Testis (tissue), 2 donors: ENCODE measurements at regions not wholly inside any gene's neighbourhood (a gene's known extent, or its start where the extent isn't known, plus 50 kb on each side); places are given as distances from the start of the nearest gene placed in this dataset.

Experiments used
- DNase-seq: peaks from one replicate; pipeline ENCODE4 v3.0.0-alpha.2; 2019
- H3K27ac ChIP-seq, 2 donors: fragments of 200-600 bp; sonication (generic); one replicate each; pipeline ENCODE4 v1.5.1; 2019
- H3K27me3 ChIP-seq: fragments of 200-600 bp; sonication (generic); one replicate; pipeline ENCODE4 v1.5.1; 2019
- H3K36me3 ChIP-seq: fragments of 200-600 bp; sonication (generic); one replicate; pipeline ENCODE4 v1.5.1; 2017; ENCODE audit warnings: low read depth; ENCODE audit errors: missing control alignments
- H3K4me1 ChIP-seq: fragments of 200-600 bp; sonication (generic); one replicate; pipeline ENCODE4 v1.5.1; 2019
- H3K4me3 ChIP-seq, 2 donors: fragments of 200-600 bp; sonication (generic); one replicate each; pipeline ENCODE4 v1.5.1; 2017 to 2019
- H3K9me3 ChIP-seq: fragments of 200-600 bp; sonication (generic); one replicate; pipeline ENCODE4 v1.5.1; 2017
- CTCF ChIP-seq, 3 experiments: fragments of 450-650 bp in 2 of 3; fragments of 200-600 bp in 1 of 3; sonication (generic) in 1 of 3; IDR thresholded peaks; one replicate each; pipeline ENCODE4 v1.5.1; 2016 to 2019; ENCODE audit warnings: antibody characterized with exemption in 3 of 3, mild to moderate bottlenecking in 2 of 3, moderate library complexity in 1 of 3
- POLR2A ChIP-seq: fragments of 450-650 bp; IDR thresholded peaks from one replicate; pipeline ENCODE4 v1.6.1; 2017; ENCODE audit warnings: antibody characterized with exemption, mild to moderate bottlenecking, moderate library complexity
- WGBS, 2 donors: methylation state at CpG; one replicate each; pipeline ENCODE4 v1.1.5; 2018; 5-methylcytosine and 5-hydroxymethylcytosine counted together
- intact Hi-C: fragments of 100-400 bp; cut with DNase I; formaldehyde crosslinking; loops from one replicate; pipeline ENCODE4 v1.15.1; 2023; ENCODE audit warnings: low total_unique reads

- TF ChIP-seq CTCF (IDR thresholded peaks at IDR 0.05) (no peak), POLR2A (no peak)
- H3K36me3 ChIP-seq, result no peaks in the 10 kb centered on the region
- WGBS, 2 donors, result 94 to 97% methylated on average over 1 of the region's 1 CpG
Observed at GRCh38 chr5:82820188-82820587, 257.0 kb downstream of the TMEM167A start.

GRCh38 chr5:82817897-82818676, 259.1 kb downstream of the TMEM167A start:
- Histone ChIP-seq H3K4me3 (no peak overlapping the region), H3K27me3 (no peaks in the 10 kb centered on the region), H3K9me3 (no peaks in the 10 kb centered on the region), H3K36me3 (no peaks in the 10 kb centered on the region), H3K27ac (no peak overlapping the region), H3K4me1 (no peaks in the 10 kb centered on the region)
- WGBS, 2 donors, result 89 to 95% methylated on average over 7 of the region's 7 CpGs
- no peak for DNase-seq
- no peak for TF ChIP-seq POLR2A
- no peak for TF ChIP-seq CTCF (IDR thresholded peaks at IDR 0.05)
- intact Hi-C loops, result no loop called here

More at GRCh38 chr5:82820188-82820587, 257.0 kb downstream of the TMEM167A start:
- no peak overlapping the region for H3K27ac ChIP-seq
- intact Hi-C loops, result no loop called here
- no peak for DNase-seq
- H3K4me1 ChIP-seq, result no peaks in the 10 kb centered on the region
- no peaks in the 10 kb centered on the region for H3K27me3 ChIP-seq
- H3K9me3 ChIP-seq, result no peaks in the 10 kb centered on the region
- no peak overlapping the region for H3K4me3 ChIP-seq

GRCh38 chr5:82816926-82817325, 260.3 kb downstream of the TMEM167A start:
- no peaks in the 10 kb centered on the region for H3K27me3 ChIP-seq
- no peaks in the 10 kb centered on the region for H3K36me3 ChIP-seq
- H3K27ac ChIP-seq, result no peak overlapping the region
- WGBS, 2 donors, result 92 to 95% methylated on average over 5 of the region's 5 CpGs
- no peaks in the 10 kb centered on the region for H3K4me1 ChIP-seq
- H3K9me3 ChIP-seq, result no peaks in the 10 kb centered on the region
- H3K4me3 ChIP-seq, result no peak overlapping the region
- no peak for DNase-seq
- intact Hi-C loops, result no loop called here
- no peak for TF ChIP-seq POLR2A
- TF ChIP-seq CTCF (IDR thresholded peaks at IDR 0.05), result no peak

- H3K4me3 ChIP-seq, result no peak overlapping the region
- intact Hi-C loops, result no loop called here
- no peak overlapping the region for H3K27ac ChIP-seq
- no peaks in the 10 kb centered on the region for H3K36me3 ChIP-seq
- H3K27me3 ChIP-seq, result no peaks in the 10 kb centered on the region
- TF ChIP-seq CTCF (IDR thresholded peaks at IDR 0.05) (no peak), POLR2A (no peak)
- DNase-seq, result no peak
- WGBS, 2 donors, result 65 to 69% methylated on average over 1 of the region's 1 CpG
- H3K9me3 ChIP-seq, result no peaks in the 10 kb centered on the region
- no peaks in the 10 kb centered on the region for H3K4me1 ChIP-seq
Observed at GRCh38 chr5:82815871-82816270, 261.3 kb downstream of the TMEM167A start.

- H3K27ac ChIP-seq, result no peak overlapping the region
- no peak for DNase-seq
- H3K36me3 ChIP-seq, result no peaks in the 10 kb centered on the region
- WGBS, 2 donors, result 84% methylated on average over 4 of the region's 4 CpGs
- H3K4me3 ChIP-seq, result no peak overlapping the region
- H3K4me1 ChIP-seq, result no peaks in the 10 kb centered on the region
- H3K27me3 ChIP-seq, result no peaks in the 10 kb centered on the region
- H3K9me3 ChIP-seq, result no peaks in the 10 kb centered on the region
- TF ChIP-seq CTCF (IDR thresholded peaks at IDR 0.05) (no peak), POLR2A (no peak)
- intact Hi-C loops, result no loop called here
Observed at GRCh38 chr5:82813861-82814260, 263.3 kb downstream of the TMEM167A start.
